Stimulated activated CD8-positive, alpha-beta memory T cell treated with anti-CD3 and anti-CD28 coated beads, Interleukin-7, amount 100 ng/mL, for 4 hours (primary cell): ENCODE measurements at regions not wholly inside any gene's neighbourhood (a gene's known extent, or its start where the extent isn't known, plus 50 kb on each side); places are given as distances from the start of the nearest gene placed in this dataset.

ENCODE experiments used
- DNase-seq, 2 donors: peaks; one replicate each; pipeline ENCODE4 v3.0.0-alpha.2; 2020; ENCODE audit warnings: low read depth in 2 of 2

DNA sequence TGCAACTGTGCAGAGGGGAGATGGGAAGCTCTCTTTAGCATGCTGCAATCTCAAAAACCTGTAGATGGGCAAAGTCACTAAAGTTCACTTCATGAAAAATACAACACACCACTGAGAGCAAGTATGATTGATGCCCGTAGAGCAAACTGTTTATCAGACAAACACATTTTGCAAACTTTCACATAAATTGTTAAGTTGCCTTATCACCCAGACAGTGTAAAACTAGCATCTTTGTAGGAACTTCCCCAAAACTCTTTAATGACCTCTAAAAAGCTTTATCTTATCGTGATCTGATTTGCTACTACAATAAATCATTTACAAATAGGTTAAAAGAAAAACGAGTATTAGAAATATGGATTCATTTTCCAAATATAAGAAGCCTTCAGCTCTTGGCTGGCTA lies 391.0 kb downstream of the LMO4 start:
- no peak for DNase-seq

- DNase-seq = no peak
These were observed 391.9 kb downstream of the LMO4 start for GRCh38 chr1:87720561-87720960.

DNA sequence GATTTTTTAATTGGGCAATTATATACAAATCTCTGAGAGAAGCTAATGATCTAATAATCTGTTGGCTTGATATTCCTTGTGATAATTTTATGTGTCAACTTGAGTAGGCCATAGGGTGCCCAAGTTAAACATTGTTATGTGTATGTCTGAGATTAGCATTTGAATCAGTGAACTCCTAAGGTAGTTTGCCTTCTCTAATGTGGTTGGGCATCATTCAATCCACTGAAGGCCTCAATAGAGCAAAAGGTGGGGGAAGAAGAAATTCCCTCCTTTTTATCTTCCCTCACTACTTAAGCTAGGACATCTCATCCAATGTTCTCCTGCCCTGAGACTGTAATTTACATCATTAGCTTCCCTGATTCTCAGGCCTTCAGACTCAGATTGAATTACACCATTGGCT lies 394.5 kb downstream of the LMO4 start:
- DNase-seq = no peak

DNA sequence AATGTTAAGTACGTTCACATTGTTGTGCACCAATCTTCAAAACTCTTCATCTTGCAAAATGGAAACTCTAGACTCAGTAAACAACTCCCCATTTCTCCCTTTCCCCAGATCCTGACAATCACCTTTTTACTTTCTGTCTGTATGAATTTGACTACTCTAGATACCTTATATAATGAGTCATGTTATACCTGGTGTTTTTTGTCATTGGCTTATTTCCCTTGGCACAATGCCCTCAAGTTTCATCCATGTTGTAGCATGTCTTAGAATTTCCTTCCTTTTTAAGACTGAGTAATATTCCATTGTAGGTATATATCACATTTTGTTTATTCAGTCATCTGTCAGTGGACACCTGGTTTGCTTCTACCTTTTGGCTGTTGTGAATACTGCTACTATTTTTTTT lies 399.5 kb downstream of the LMO4 start:
- DNase-seq = no peak

DNA sequence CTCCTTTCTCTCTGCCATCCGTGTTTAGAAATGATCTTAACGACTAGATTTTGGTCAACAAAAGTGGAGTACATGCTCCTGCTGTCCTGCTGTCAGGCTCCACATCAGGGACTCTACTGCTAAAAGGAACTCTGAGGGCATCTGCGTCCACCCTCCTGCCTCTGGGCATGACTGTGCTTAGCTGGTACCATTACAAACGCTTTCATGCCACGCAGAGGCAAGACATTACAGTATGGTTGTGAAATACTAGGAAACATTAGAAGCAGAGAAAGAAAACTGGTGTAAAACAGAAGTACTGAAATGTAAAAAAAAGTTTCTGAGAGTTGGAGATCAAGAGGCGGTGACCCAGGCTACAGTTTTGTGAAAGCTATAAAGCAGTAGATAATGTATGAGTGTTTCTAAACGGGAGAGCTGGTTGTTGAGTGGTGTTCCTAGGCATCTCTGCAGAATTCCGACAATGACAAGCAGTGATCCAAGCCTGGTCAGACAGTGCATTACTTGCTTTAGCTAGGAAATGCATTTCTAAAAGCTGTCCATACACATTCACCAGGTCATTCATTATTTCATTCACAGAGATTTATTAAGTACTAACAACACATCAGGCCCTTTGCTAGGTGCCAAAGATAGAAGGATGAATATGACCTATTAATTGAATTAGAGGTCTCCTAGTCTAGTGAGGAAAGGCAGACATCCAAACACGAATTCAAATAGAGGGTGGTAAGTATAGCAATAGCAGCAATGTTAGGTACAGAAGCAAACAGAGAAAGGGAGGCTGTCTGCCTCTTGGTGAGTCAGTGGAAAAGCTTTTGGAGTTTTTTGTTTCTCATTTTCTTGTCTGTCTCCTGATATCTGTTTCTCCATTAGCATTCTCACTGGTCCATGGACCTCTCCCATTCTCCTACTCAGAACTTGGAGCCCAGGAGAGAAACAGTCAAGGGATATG lies 401.9 kb downstream of the LMO4 start:
- DNase-seq = no peak

DNA sequence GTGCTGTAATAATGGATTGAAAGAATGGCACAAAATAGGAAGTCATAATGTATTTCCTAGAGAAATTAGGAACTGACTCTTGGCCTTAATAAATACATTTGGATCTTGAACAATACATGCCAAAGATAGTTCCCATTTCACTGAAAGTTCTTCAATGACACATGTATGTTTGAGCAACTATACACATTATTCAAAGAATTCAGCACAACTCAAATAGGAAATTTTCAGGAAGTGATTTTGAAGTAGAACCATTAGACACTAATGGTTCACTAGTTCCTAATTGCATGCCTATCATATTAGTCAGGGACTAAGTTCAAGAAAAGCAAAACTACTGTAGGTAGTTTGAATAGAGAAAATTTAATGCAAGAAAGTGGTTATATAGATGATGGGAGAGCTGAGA lies 404.7 kb downstream of the LMO4 start:
- DNase-seq = no peak

- no peak for DNase-seq
These were observed 407.1 kb downstream of the LMO4 start for GRCh38 chr1:87735750-87736149.

- no peak for DNase-seq
These were observed 410.5 kb downstream of the LMO4 start for GRCh38 chr1:87739141-87739540.

- DNase-seq = no peak
These were observed 411.0 kb downstream of the LMO4 start for GRCh38 chr1:87739704-87740103.

GRCh38 chr1:87743256-87743655 lies 414.6 kb downstream of the LMO4 start:
- no peak for DNase-seq

GRCh38 chr1:87744056-87744455 lies 415.4 kb downstream of the LMO4 start:
- DNase-seq = no peak

GRCh38 chr1:87744763-87745162 lies 416.1 kb downstream of the LMO4 start:
- DNase-seq = no peak

DNA sequence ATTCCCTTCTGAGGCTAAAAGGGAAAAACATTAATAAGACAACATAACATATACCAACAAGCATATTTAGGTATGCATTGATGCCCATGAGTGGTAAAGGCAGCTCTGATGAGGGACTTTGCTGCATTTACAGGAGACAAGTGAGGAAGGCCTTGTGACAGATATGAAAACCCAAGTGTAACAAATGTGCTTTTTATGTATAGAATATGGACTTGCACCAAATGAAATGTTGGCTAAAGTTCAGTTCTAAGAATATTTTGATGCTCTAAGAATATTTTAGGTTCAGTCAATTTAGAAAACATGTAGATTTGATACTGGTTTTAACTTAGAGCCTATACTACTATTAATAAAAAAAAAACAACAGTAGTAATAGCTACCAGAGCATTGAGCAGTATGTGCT lies 424.7 kb downstream of the LMO4 start:
- DNase-seq = no peak

DNA sequence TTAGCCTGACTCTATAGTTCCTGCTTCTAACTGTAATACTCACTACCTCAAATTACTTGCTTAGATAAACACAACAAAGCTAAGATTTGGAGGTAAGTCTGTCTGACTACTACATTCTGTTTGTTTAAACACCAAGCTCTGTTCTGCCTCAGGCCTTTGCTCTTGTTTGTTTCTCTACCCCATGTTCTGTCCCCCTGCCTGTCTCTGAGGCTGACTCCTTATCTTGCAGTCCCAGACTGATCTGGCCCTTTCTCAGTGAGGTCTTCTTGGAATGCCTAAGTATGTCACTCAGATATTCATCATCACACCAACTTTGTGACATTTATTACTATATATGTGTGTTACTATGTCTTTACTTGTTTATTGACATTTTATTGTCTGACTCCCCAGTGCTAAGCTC lies 425.5 kb downstream of the LMO4 start:
- no peak for DNase-seq

DNA sequence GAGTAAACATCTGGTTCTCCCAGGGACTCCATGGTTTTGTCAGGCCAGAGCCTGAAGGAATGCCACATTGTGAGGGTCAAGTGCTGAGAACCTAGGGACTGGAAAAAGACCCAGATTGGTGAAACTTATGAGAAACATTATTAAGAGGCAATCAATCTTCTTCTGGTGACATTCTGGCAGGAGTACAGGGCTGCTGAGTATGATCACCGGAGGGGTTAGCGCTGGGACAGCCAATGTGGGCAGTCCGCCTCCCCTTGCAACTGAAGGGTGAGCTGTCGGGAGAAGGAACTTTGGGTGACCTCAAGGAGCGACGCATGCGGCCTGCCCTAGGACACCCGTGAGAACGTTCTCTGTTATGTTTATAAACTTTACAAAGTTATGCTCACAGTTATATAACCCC lies 429.0 kb downstream of the LMO4 start:
- no peak for DNase-seq

GRCh38 chr1:87759421-87760087 lies 430.9 kb downstream of the LMO4 start:
- no peak for DNase-seq

- DNase-seq = no peak
These were observed 431.5 kb downstream of the LMO4 start for GRCh38 chr1:87760155-87760554.

DNA sequence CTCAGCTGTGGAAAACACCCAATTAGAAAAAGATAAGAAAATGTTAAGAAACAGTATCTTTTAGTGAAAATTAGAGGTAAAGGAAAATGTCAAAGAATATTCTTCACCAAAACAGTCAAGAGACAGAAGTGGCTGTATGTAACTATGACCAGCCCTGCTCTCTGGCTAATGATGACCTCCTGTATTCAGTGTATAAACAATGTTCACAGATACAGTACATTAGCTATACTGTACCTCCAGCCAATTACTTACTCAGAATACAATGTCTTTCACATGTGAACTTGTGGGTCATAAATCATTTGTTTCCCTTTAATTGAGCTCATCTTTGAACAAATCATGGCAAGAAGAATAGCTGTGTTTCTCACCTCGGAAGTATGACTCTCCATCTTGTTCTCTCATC lies 432.0 kb downstream of the LMO4 start:
- DNase-seq = no peak

DNA sequence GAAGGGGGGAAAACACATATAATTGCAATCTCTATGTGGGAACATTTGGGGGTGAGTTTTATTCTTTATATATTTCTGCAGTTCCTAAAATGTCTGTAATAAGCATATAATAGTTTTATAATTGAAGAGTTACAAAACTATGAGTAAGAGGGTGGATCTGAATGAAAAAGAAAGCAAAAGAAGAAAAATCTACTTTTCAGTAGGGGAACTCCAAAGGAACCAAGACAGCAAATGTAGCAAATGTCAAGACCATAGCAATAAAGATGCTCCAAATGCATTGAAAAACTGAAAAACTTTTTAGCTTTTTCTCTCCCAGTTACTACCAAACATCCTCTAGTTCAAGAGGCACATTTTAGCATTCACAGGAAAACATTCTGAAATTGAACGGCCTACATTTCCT lies 434.8 kb downstream of the LMO4 start:
- no peak for DNase-seq

DNA sequence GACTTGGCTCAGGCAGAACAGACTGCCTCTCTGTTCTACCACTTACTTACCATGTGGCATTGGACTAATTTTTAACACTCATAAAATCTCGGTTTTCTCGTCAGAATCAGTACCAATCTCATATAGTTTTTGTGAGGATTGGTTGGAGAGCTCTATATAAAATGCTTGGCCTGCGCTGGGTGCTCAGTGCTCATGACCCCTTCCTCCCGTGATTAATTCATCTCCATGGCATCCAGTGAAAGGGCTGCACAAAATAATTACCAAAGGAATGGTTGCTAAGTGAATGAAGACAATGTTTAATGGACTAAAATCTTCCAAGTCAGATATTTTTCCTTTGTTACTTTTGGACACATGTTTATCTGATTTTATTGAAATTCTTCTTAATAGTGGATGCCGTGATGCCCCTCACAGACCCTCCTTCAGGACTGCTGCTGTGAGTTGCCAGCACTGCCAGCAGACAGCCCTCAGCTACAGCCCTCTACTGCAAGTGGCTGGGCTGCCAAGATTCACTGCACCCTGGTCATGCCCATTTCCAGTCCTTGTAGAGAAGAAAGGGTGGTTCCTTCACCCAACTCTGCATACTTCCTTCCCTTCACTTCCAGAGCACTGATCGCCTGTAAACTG lies 436.5 kb downstream of the LMO4 start:
- DNase-seq = no peak

DNA sequence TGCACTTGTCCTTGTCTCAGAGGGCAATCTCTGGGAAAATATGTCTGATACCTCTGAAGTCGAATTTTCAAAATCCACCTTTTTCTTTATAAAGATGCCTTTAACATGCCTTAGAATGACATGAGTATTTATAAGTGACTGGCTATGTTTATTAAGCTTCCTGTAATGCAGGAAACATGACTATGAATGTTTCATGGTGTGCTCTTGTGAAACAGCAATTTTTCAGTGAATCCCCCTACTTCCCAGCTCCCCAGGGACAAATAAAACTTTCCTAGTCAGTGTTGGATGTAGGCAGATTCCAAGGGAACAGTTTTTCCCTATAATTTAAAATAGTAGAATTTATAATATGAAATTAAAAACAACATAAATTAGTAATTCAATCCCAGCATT lies 437.0 kb downstream of the LMO4 start:
- DNase-seq = no peak

- no peak for DNase-seq
These were observed 438.1 kb downstream of the LMO4 start for GRCh38 chr1:87766737-87767136.

GRCh38 chr1:87778896-87779295 lies 450.2 kb downstream of the LMO4 start:
- DNase-seq = no peak
